HCT116 (cell line): ENCODE measurements at regions not wholly inside any gene's neighbourhood (a gene's known extent, or its start where the extent isn't known, plus 50 kb on each side); places are given as distances from the start of the nearest gene placed in this dataset.

ENCODE experiments used
- EZH2 ChIP-seq: fragments of 200-600 bp; sonication (generic); IDR thresholded peaks from 2 replicates; pipeline ENCODE4 v1.6.1; 2017; ENCODE audit warnings: antibody characterized with exemption, mixed run types
- POLR2A ChIP-seq: IDR thresholded peaks from 2 replicates; pipeline ENCODE4 v1.7.0; 2011; ENCODE audit warnings: borderline replicate concordance; ENCODE audit not compliant: insufficient read depth, insufficient read length; ENCODE audit errors: extremely low read depth
- POLR2AphosphoS5 ChIP-seq: IDR thresholded peaks from 2 replicates; pipeline ENCODE4 v1.6.1; 2011; ENCODE audit warnings: mild to moderate bottlenecking, low read depth, low read length, moderate library complexity
- YY1 ChIP-seq: IDR thresholded peaks from 2 replicates; pipeline ENCODE4 v1.6.1; 2011; ENCODE audit warnings: low read length, low read depth, moderate library complexity, mild to moderate bottlenecking; ENCODE audit not compliant: insufficient replicate concordance; ENCODE audit errors: extremely low read depth
- TF ChIP-seq, protein P1 (sequence below), 3 experiments: fragments of 200-600 bp in 1 of 3; sonication (generic) in 1 of 3; IDR thresholded peaks in 2 of 3; conservative IDR thresholded peaks in 1 of 3; 2 replicates each; pipeline ENCODE4 v1.5.1; 2012 to 2017; ENCODE audit warnings: low read depth in 2 of 3, low read length in 2 of 3, antibody characterized with exemption in 1 of 3, borderline replicate concordance in 1 of 3, control low read depth in 1 of 3, mild to moderate bottlenecking in 1 of 3, mixed read lengths in 1 of 3, mixed run types in 1 of 3, moderate library complexity in 1 of 3; ENCODE audit not compliant: insufficient read depth in 1 of 3

DNA sequence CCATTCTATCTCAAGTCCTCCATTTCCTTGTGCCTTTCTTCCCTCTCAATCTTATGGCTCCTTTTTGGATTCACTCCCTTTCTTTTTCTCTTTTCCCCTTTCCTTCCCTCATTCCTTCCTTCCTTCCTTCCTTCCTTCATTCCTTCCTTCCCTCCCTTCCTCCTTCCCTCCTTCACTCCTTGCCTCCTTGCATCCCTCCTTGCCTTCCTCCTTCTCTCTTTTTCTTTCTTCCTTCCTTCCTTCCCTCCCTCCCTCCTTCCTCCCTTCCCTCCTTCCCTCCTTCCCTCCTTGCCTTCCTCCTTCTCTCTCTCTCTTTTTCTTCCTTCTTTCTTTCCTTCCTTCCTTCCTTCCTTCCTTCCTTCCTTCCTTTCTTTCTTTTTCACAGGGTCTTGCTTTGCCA is 120.1 kb downstream of the SAMD9 start:
- TF ChIP-seq, protein P1, sequence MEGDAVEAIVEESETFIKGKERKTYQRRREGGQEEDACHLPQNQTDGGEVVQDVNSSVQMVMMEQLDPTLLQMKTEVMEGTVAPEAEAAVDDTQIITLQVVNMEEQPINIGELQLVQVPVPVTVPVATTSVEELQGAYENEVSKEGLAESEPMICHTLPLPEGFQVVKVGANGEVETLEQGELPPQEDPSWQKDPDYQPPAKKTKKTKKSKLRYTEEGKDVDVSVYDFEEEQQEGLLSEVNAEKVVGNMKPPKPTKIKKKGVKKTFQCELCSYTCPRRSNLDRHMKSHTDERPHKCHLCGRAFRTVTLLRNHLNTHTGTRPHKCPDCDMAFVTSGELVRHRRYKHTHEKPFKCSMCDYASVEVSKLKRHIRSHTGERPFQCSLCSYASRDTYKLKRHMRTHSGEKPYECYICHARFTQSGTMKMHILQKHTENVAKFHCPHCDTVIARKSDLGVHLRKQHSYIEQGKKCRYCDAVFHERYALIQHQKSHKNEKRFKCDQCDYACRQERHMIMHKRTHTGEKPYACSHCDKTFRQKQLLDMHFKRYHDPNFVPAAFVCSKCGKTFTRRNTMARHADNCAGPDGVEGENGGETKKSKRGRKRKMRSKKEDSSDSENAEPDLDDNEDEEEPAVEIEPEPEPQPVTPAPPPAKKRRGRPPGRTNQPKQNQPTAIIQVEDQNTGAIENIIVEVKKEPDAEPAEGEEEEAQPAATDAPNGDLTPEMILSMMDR (IDR thresholded peaks at IDR 0.05 in 2 of 3, conservative IDR thresholded peaks at IDR 0.05 in 1 of 3; ENCODE audit: borderline replicate concordance in 1 of 3, insufficient read depth in 1 of 3, low read depth in 2 of 3, low read length in 2 of 3): no peak
- no peak for TF ChIP-seq EZH2
- no peak for TF ChIP-seq POLR2AphosphoS5
- no peak for TF ChIP-seq YY1
- no peak for TF ChIP-seq POLR2A
